GM12872 (cell line): ENCODE measurements at regions not wholly inside any gene's neighbourhood (a gene's known extent, or its start where the extent isn't known, plus 50 kb on each side); places are given as distances from the start of the nearest gene placed in this dataset.

ENCODE experiments used
- TF ChIP-seq, protein P1 (sequence below): IDR thresholded peaks from 3 replicates; pipeline ENCODE4 v1.5.1; 2011; ENCODE audit warnings: low read depth, mild to moderate bottlenecking, low read length, moderate library complexity; ENCODE audit not compliant: insufficient read depth

DNA sequence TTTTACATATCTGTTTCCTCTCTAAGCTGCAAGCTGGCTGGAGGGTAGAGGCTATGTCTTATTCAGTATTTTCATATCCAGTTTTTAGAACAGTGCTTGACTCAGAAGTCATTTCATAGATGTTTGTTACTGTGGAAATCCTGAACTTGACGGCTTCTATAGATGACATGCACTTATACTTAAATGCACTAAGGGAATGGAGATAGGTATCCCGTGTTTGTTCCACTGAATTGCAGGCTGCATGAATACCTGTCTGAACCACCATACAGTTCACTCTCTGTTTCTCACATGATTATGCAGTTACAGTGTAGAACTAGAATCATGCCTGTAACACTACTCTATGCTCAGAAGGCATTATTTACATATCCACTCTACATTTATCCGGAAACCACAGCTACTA is 417.1 kb downstream of the MTX2 start:
- TF ChIP-seq, protein P1, sequence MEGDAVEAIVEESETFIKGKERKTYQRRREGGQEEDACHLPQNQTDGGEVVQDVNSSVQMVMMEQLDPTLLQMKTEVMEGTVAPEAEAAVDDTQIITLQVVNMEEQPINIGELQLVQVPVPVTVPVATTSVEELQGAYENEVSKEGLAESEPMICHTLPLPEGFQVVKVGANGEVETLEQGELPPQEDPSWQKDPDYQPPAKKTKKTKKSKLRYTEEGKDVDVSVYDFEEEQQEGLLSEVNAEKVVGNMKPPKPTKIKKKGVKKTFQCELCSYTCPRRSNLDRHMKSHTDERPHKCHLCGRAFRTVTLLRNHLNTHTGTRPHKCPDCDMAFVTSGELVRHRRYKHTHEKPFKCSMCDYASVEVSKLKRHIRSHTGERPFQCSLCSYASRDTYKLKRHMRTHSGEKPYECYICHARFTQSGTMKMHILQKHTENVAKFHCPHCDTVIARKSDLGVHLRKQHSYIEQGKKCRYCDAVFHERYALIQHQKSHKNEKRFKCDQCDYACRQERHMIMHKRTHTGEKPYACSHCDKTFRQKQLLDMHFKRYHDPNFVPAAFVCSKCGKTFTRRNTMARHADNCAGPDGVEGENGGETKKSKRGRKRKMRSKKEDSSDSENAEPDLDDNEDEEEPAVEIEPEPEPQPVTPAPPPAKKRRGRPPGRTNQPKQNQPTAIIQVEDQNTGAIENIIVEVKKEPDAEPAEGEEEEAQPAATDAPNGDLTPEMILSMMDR: no peak

DNA sequence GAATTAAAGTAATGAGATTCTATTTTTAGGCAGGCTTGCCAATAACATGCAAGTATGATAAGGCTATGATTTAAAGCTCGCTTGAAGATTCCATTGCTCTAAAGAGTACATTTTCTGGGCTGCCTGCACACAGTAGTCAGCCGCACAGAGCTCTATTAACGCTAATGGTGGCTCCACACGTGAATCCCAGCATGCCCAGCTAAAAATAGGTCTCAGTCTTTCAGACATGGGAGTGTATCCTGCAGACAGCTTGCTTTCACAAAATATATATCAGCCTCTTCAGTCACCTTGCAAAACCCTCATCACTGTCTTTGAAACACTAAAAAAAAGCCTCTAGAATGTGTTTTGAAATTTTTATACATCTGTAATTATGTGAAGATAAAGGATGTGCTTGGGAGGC is 418.1 kb downstream of the MTX2 start:
- TF ChIP-seq, protein P1: no peak

DNA sequence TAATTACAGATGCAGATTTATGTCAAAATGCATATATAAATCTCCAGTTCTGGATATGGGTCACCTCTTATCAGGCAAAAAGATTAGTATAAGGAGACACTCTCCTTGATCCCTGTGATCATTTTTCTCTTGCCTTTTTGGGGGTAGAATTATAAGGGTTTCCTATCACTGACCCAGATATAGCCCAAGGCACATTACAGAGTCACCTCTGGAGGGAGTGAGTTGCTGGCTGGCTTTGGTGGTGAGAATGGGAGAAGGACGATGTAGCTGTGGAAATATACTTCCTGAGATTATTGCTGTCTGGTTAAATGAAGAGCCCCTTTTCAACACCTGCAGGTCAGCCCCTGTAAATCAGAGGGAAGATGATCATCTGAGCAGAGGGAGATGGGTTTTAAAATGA is 418.7 kb downstream of the MTX2 start:
- TF ChIP-seq, protein P1: no peak

DNA sequence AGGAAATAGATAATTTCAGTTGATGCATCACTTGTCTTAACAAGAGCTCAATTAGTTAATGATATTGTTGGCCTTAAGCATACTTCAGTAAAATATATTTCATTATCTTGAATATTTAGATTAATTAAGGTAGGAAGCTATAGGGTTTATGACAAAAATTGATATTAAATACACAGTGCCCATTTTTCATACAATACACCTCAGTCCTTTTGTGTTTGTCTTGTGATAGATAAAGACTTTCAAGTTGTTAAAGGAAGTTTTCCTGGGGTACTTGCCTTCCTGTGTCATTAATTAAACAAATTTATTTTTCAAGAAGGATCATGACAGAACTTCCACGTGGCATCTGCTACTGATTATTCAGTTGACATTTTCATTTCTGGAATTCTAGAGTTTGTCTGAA is 420.5 kb downstream of the MTX2 start:
- TF ChIP-seq, protein P1: no peak

DNA sequence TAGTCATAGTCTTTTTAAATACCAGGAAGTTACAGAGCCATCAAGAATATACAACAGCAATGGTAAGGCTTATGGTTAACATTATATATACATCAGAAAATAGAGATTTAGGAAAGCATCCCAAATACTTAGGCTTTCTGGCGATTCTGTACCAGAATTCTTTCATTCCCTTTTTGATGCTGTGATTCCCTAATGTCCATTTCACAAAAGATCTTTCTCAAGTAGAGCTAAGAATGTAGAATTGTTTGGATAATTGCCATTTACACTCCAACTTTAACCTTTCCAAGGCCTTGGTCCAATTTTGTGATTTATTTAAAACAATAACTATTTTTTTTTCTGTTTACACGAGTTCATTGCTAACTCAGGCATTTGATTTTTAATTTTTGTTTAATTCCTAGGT is 422.2 kb downstream of the MTX2 start:
- TF ChIP-seq, protein P1: no peak

DNA sequence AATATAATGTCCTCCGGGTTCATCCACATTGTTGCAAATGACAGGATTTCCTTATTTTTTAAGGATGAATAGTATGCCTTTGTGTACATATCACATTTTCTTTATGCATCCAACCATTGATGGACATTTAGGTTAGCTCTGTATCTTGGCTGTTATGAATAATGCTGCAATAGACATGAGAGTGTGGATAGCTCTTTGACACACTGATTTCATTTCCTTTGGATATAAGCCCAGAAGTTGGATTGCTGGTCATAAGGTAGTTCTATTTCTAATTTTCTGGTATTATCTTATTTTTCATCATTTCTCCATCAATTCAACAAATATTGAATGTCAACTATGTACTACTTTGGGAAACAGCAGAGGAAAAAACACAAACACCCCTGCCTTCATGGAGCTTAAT is 423.3 kb downstream of the MTX2 start:
- TF ChIP-seq, protein P1: no peak

DNA sequence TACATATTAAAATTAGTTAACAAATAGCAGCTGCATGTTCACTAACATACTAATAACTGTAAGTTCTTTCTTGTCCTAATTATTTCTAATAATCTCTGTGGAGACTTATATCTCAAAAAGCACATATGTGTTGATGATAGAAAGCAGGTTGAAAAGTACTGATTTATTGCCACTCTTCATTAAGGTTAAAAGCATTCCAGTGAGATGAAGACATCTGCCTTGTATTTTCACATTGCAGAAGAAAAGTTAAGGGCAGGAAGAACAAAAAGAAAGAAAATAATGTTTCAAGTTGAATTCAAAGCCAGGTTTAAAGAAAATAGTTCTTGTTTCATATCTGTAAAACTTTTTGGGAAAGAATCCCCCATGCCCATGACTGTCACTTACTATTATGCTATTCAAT is 429.9 kb downstream of the MTX2 start:
- TF ChIP-seq, protein P1: no peak

DNA sequence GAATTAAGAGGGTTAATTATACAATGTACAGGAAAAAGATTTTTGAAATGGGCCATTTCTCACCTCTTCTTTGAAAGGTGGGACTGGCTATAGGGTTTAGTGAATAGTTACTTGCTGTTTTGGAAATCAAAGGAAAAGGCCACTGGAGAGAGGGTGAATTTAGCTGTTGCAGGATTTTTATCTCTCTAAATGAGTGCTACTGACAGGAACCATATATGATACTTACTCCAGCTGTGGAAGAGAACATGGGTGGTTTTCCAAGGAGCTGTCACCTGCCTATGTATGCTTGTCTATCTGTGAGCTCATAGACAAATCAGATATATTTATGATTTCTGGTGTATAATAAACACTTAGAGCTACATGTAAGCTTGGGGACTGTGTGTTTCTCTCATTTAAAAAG is 430.4 kb downstream of the MTX2 start:
- TF ChIP-seq, protein P1: no peak
